Epithelial cell of proximal tubule (primary cell): ENCODE measurements at regions not wholly inside any gene's neighbourhood (a gene's known extent, or its start where the extent isn't known, plus 50 kb on each side); places are given as distances from the start of the nearest gene placed in this dataset.

Experiments used
- DNase-seq: peaks from one replicate; pipeline ENCODE4 v3.0.0-alpha.2; 2011; ENCODE audit warnings: low read depth
- H3K4me3 ChIP-seq: 2 replicates; pipeline ENCODE4 v1.5.1; 2011; ENCODE audit warnings: low read depth, mild to moderate bottlenecking, low read length
- TF ChIP-seq, protein P1 (sequence below): conservative IDR thresholded peaks from 2 replicates; pipeline ENCODE4 v1.5.1; 2012; ENCODE audit warnings: low read depth, mild to moderate bottlenecking, low read length

DNA sequence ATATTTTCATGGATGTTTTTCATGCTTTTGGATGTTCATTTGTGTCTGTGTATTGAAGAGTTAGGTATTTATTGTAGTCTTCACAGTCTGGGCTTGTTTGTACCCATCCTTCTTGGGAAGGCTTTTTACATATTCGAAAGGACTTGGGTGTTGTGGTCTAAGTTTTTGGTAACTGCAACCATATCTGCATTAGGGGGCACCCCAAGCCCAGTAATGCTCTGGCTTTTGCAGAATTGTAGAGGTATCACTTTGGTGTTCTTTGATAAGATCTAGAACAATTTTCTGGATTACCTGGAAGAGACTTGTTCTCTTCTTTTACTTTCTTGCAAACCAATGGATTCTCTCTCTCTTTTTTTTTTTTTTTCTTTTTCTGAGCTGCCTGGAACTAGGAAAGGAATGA is 581.3 kb downstream of the DACH1 start:
- no peak for DNase-seq
- TF ChIP-seq, protein P1, sequence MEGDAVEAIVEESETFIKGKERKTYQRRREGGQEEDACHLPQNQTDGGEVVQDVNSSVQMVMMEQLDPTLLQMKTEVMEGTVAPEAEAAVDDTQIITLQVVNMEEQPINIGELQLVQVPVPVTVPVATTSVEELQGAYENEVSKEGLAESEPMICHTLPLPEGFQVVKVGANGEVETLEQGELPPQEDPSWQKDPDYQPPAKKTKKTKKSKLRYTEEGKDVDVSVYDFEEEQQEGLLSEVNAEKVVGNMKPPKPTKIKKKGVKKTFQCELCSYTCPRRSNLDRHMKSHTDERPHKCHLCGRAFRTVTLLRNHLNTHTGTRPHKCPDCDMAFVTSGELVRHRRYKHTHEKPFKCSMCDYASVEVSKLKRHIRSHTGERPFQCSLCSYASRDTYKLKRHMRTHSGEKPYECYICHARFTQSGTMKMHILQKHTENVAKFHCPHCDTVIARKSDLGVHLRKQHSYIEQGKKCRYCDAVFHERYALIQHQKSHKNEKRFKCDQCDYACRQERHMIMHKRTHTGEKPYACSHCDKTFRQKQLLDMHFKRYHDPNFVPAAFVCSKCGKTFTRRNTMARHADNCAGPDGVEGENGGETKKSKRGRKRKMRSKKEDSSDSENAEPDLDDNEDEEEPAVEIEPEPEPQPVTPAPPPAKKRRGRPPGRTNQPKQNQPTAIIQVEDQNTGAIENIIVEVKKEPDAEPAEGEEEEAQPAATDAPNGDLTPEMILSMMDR, result no peak
- no peak overlapping the region for H3K4me3 ChIP-seq

- H3K4me3 ChIP-seq, result no peak overlapping the region
- DNase-seq, result no peak
- TF ChIP-seq, protein P1, result no peak
Measured at GRCh38 chr13:71278512-71278911, 588.5 kb downstream of the DACH1 start.

GRCh38 chr13:71274923-71275608 is 591.9 kb downstream of the DACH1 start:
- TF ChIP-seq, protein P1, result no peak
- no peak for DNase-seq
- H3K4me3 ChIP-seq, result no peak overlapping the region

DNA sequence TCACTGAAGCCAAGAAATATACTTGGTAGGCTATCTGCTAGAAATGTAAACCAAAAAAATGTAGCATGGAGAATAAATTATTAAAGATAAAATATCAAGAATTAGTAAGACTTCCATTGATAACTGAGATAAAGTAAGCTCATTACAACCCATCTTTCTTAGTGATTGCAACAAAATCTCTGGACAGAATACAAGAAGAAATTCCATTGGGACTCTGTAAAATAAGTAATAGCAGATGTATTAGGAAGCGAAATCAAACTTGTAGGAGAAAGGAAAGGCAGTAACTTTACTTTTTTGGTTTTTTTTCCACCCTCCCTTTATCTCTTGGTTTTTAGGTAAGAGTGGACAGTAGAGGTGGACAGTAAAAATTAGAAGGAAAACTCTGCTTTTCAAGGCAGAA is 605.7 kb downstream of the DACH1 start:
- no peak overlapping the region for H3K4me3 ChIP-seq
- TF ChIP-seq, protein P1, result no peak
- DNase-seq, result no peak

DNA sequence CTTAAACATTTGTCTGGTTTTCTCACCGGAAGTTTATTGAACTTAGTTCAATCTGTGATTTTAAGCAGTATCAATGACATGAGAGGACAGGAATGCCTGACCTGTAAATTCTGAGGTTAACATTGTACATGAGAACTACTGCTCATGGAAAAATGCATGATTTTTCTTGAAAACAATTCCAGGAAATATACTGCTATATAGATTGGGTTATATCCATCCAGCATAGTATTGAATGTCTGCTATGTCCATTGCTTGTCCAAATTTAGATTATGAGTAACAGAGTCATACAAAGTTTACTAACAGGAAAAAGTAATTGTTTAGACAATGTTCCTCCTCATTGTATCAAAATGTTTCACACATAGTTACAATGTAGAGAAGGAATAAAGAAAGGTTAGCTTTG is 606.8 kb downstream of the DACH1 start:
- DNase-seq, result no peak
- TF ChIP-seq, protein P1, result no peak
- H3K4me3 ChIP-seq, result no peak overlapping the region

DNA sequence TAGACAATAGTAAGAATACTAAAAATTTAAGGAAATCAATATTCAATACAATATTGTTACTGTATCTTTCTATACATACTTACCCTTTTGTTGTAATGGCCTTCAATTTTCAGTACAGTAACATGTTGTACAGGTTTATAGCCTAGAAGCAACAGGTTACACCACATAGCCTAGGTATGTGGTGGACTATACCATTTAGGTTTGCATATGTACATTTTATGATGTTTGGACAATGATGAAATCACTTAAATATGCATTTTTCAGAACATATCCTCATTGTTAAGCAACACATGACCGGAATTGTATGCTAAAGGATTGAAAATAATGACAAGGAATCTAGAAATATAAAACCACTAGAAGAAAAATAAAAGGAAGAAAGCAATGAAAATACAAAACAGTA is 611.4 kb downstream of the DACH1 start:
- TF ChIP-seq, protein P1, result no peak
- DNase-seq, result no peak
- H3K4me3 ChIP-seq, result no peak overlapping the region

DNA sequence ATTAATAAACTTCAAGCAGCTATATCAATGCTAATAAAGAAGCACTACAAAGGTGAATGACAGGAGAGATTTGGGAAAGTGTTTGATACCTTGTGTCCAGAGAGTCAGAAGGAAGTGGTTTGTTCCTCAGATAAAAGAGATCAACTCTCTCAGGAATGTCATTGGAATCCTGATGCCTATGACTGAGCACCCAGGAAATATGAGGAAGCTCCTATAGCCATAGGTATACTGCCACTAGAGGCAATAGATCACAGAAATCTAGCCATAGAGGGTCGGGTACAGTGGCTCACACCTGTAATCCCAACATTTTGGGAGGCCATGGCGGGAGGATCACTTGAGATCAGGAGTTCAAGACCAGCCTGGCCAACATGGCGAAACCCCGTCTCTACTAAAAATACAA is 612.6 kb downstream of the DACH1 start:
- H3K4me3 ChIP-seq, result no peak overlapping the region
- TF ChIP-seq, protein P1, result no peak
- no peak for DNase-seq
